A549 (cell line): ENCODE measurements at regions not wholly inside any gene's neighbourhood (a gene's known extent, or its start where the extent isn't known, plus 50 kb on each side); places are given as distances from the start of the nearest gene placed in this dataset.

ENCODE experiments used
- ATAC-seq, 2 experiments: fragments of 200-7000 bp in 1 of 2; fragments of >200 bp in 1 of 2; cut with Nextera tagmentation in 1 of 2; cut with Tn5 transposase in 1 of 2; 3 replicates each; pipeline versions ENCODE4 v1.8.0 to v1.9.1; 2018 to 2020; ENCODE audit warnings: mild to moderate bottlenecking in 1 of 2, moderate library complexity in 1 of 2
- CTCF ChIA-PET: fragments of 300-600 bp; sonication (Branson Sonifier 250); formaldehyde crosslinking; extraction: SDS; loops from one replicate; lab custom pipeline; 2021; ENCODE audit warnings: antibody characterized with exemption, inconsistent platforms; lab: Yijun Ruan, JAX
- POLR2A ChIA-PET: fragments of 350-600 bp; formaldehyde crosslinking; extraction: SDS; loops from one replicate; lab custom pipeline; 2021; ENCODE audit warnings: antibody characterized with exemption, inconsistent platforms; lab: Yijun Ruan, JAX
- DNase-seq, 2 experiments: peaks; one replicate each; pipeline versions ENCODE4 v3.0.0 to v3.0.0-alpha.2; 2011 to 2016; ENCODE audit warnings: low read depth in 1 of 2, low spot score in 1 of 2
- FAIRE-seq: peaks from 2 replicates; lab custom pipeline; 2011; peaks lifted over from hg19 to GRCh38; lab: Jason Lieb, UNC
- H3K27ac ChIP-seq, 2 experiments: fragments of >200 bp; sonication (Bioruptor Twin); formaldehyde crosslinking; 3 replicates each; pipeline ENCODE4 v1.5.1; 2016 to 2017
- H3K4me1 ChIP-seq: fragments of >200 bp; sonication (Bioruptor Twin); formaldehyde crosslinking; 3 replicates; pipeline ENCODE4 v1.6.1; 2016
- H3K4me2 ChIP-seq: fragments of >200 bp; sonication (Bioruptor Twin); formaldehyde crosslinking; 3 replicates; pipeline ENCODE4 v1.6.1; 2016
- H3K4me3 ChIP-seq: fragments of >200 bp; sonication (Bioruptor Twin); formaldehyde crosslinking; 3 replicates; pipeline ENCODE4 v1.5.1; 2016
- H3K9me3 ChIP-seq: fragments of >200 bp; sonication (Bioruptor Twin); formaldehyde crosslinking; 3 replicates; pipeline ENCODE4 v1.6.1; 2016
- ATOH8 ChIP-seq: fragments of 250-450 bp; sonication (Bioruptor Pico); IDR thresholded peaks from 2 replicates; pipeline ENCODE4 v1.5.0; 2020; ENCODE audit warnings: low read depth, mild to moderate bottlenecking, moderate library complexity
- BCL3 ChIP-seq: fragments of >200 bp; sonication (Bioruptor Twin); formaldehyde crosslinking; IDR thresholded peaks from 3 replicates; pipeline ENCODE4 v1.6.1; 2016
- BHLHE40 ChIP-seq: IDR thresholded peaks from 2 replicates; pipeline ENCODE4 v1.6.1; 2012; ENCODE audit warnings: low read depth, low read length, inconsistent platforms
- CEBPB ChIP-seq, 2 experiments: fragments of >200 bp in 1 of 2; sonication (Bioruptor Twin) in 1 of 2; formaldehyde crosslinking in 1 of 2; IDR thresholded peaks; 2 replicates each; pipeline ENCODE4 v1.6.1; 2012 to 2016
- ELK1 ChIP-seq: fragments of 150-350 bp; IDR thresholded peaks from 2 replicates; pipeline ENCODE4 v1.6.1; 2014; ENCODE audit warnings: low read depth, mild to moderate bottlenecking, low read length
- ESRRA ChIP-seq: fragments of 150-350 bp; IDR thresholded peaks from 2 replicates; pipeline ENCODE4 v1.6.1; 2014; ENCODE audit warnings: mild to moderate bottlenecking, low read length, borderline replicate concordance
- HES2 ChIP-seq: fragments of >200 bp; sonication (Bioruptor Twin); formaldehyde crosslinking; IDR thresholded peaks from 2 replicates; pipeline ENCODE4 v1.6.1; 2016
- HEYL ChIP-seq: fragments of 250-450 bp; sonication (Bioruptor Pico); IDR thresholded peaks from 2 replicates; pipeline ENCODE4 v1.8.0; 2021; ENCODE audit warnings: mild to moderate bottlenecking, moderate library complexity
- HMGXB4 ChIP-seq: fragments of 250-450 bp; sonication (Bioruptor Pico); IDR thresholded peaks from 2 replicates; pipeline ENCODE4 v1.5.0; 2021; ENCODE audit warnings: mild to moderate bottlenecking, moderate library complexity, borderline replicate concordance
- HOXB5 ChIP-seq: fragments of 250-450 bp; sonication (Bioruptor Pico); IDR thresholded peaks from 2 replicates; pipeline ENCODE4 v1.5.0; 2020; ENCODE audit warnings: mild to moderate bottlenecking, moderate library complexity
- MYC ChIP-seq: IDR thresholded peaks from 2 replicates; pipeline ENCODE4 v1.6.1; 2012; ENCODE audit warnings: mild to moderate bottlenecking, inconsistent platforms, low read length, improper control_type of control experiment, borderline replicate concordance
- NPAS2 ChIP-seq: fragments of 250-450 bp; sonication (Bioruptor Pico); IDR thresholded peaks from 2 replicates; pipeline ENCODE4 v1.8.0; 2022; ENCODE audit warnings: mild to moderate bottlenecking, moderate library complexity, borderline replicate concordance
- PBX3 ChIP-seq: IDR thresholded peaks from 2 replicates; pipeline ENCODE4 v1.6.1; 2012
- PHF8 ChIP-seq: fragments of 200-600 bp; sonication (generic); IDR thresholded peaks from 2 replicates; pipeline ENCODE4 v1.6.1; 2016; ENCODE audit warnings: low read depth, mild to moderate bottlenecking, antibody characterized with exemption, moderate library complexity, borderline replicate concordance
- POLR2AphosphoS2 ChIP-seq: conservative IDR thresholded peaks from 2 replicates; pipeline ENCODE4 v1.6.1; 2012; ENCODE audit warnings: low read length, improper control_type of control experiment, inconsistent platforms
- RAD21 ChIP-seq, 2 experiments: fragments of >200 bp in 1 of 2; sonication (Bioruptor Twin) in 1 of 2; formaldehyde crosslinking in 1 of 2; IDR thresholded peaks in 1 of 2; conservative IDR thresholded peaks in 1 of 2; 2 replicates in 1 of 2; 3 replicates in 1 of 2; pipeline ENCODE4 v1.6.1; 2012 to 2018; ENCODE audit warnings: inconsistent platforms in 1 of 2
- RCOR1 ChIP-seq: fragments of 150-350 bp; IDR thresholded peaks from 2 replicates; pipeline ENCODE4 v1.6.1; 2014; ENCODE audit warnings: antibody characterized with exemption, low read length, low read depth
- RFX5 ChIP-seq: fragments of 450-650 bp; IDR thresholded peaks from 2 replicates; pipeline ENCODE4 v1.7.1; 2014; ENCODE audit warnings: antibody characterized with exemption, mild to moderate bottlenecking, moderate library complexity
- RNF2 ChIP-seq: fragments of 200-600 bp; sonication (generic); IDR thresholded peaks from 2 replicates; pipeline ENCODE4 v1.6.1; 2016; ENCODE audit warnings: low read depth, mild to moderate bottlenecking, antibody characterized with exemption, moderate library complexity, borderline replicate concordance
- SMC3 ChIP-seq: fragments of >200 bp; sonication (Bioruptor Twin); formaldehyde crosslinking; IDR thresholded peaks from 3 replicates; pipeline ENCODE4 v1.6.1; 2018; ENCODE audit warnings: inconsistent platforms
- SREBF2 ChIP-seq: fragments of 450-650 bp; IDR thresholded peaks from 2 replicates; pipeline ENCODE4 v1.6.1; 2014; ENCODE audit warnings: mild to moderate bottlenecking, moderate library complexity
- USF2 ChIP-seq: fragments of 450-650 bp; IDR thresholded peaks from 2 replicates; pipeline ENCODE4 v1.6.1; 2014; ENCODE audit warnings: antibody characterized with exemption
- ZNF302 ChIP-seq: fragments of 250-450 bp; sonication (Bioruptor Pico); IDR thresholded peaks from 2 replicates; pipeline ENCODE4 v1.9.0; 2021; ENCODE audit warnings: inconsistent platforms, mild to moderate bottlenecking, moderate library complexity
- ZSCAN20 ChIP-seq: fragments of 250-450 bp; sonication (Bioruptor Pico); IDR thresholded peaks from 2 replicates; pipeline ENCODE4 v1.8.0; 2022; ENCODE audit warnings: mild to moderate bottlenecking, moderate library complexity
- WGBS: methylation state at CpG from one replicate; pipeline ENCODE4 v1.1.6; 2017; ENCODE audit errors: missing lambda C conversion rate; 5-methylcytosine and 5-hydroxymethylcytosine counted together

- no peak overlapping the region for H3K27ac ChIP-seq
- no peak for FAIRE-seq
- no peak for TF ChIP-seq ZNF302
- no peak for TF ChIP-seq RCOR1
- TF ChIP-seq SMC3, result no peak
- no peak for TF ChIP-seq HMGXB4 (CRISPR knock-in tag)
- TF ChIP-seq BCL3, result no peak
- TF ChIP-seq RFX5, result no peak
- no peak for TF ChIP-seq PBX3
- no peak for TF ChIP-seq ESRRA
- no peak for TF ChIP-seq CEBPB (IDR thresholded peaks at IDR 0.05)
- no peak for TF ChIP-seq SREBF2
- TF ChIP-seq HOXB5 (CRISPR knock-in tag), result no peak
- TF ChIP-seq POLR2AphosphoS2, result no peak
- no peak for TF ChIP-seq RNF2
- TF ChIP-seq PHF8, result no peak
- TF ChIP-seq NPAS2 (CRISPR knock-in tag), result no peak
- TF ChIP-seq, all 56 proteins: peak for 0
- CTCF ChIA-PET, result no interaction called here
- DNase-seq (no peak), ATAC-seq (no peak)
- 4% methylated on average over 2 of the region's 2 CpGs for WGBS
- Histone ChIP-seq H3K4me3 (no peak overlapping the region), H3K9me3 (no peaks in the 10 kb centered on the region; the same call in 2 of the 3 replicates), H3K4me1 (no peaks in the 10 kb centered on the region), H3K4me2 (no peak overlapping the region)
- POLR2A ChIA-PET, result no interaction called here
These were observed 606.4 kb upstream of the CDH8 start for GRCh38 chr16:62642677-62643076.

GRCh38 chr16:62639890-62640289 lies 603.7 kb upstream of the CDH8 start:
- ATAC-seq (no peak), FAIRE-seq (no peak), DNase-seq (no peak)
- no peak overlapping the region for H3K27ac ChIP-seq
- H3K4me1 ChIP-seq, result no peaks in the 10 kb centered on the region
- H3K4me3 ChIP-seq, result no peak overlapping the region
- ChIA-PET CTCF (interaction anchor here (0.6 kb wide), 1 partner anchor 177 kb away, joined by 3 read pairs; no protein-coding TSS in a partner anchor), POLR2A (no interaction called here)
- no peak overlapping the region for H3K4me2 ChIP-seq
- no peaks in the 10 kb centered on the region; the same call in 2 of the 3 replicates for H3K9me3 ChIP-seq
- no peak for TF ChIP-seq ZSCAN20 (CRISPR knock-in tag)
- TF ChIP-seq PBX3, result no peak
- no peak for TF ChIP-seq MYC
- TF ChIP-seq BCL3, result no peak
- no peak for TF ChIP-seq HES2
- no peak for TF ChIP-seq HEYL (CRISPR knock-in tag)
- TF ChIP-seq ESRRA, result no peak
- no peak for TF ChIP-seq ELK1
- no peak for TF ChIP-seq NPAS2 (CRISPR knock-in tag)
- no peak for TF ChIP-seq ATOH8
- no peak for TF ChIP-seq USF2
- no peak for TF ChIP-seq BHLHE40
- TF ChIP-seq RAD21 (conservative IDR thresholded peaks at IDR 0.05 in 1 of 2, IDR thresholded peaks at IDR 0.05 in 1 of 2), result no peak
- no peak for TF ChIP-seq ZNF302
